ENCODE measurements at regions not wholly inside any gene's neighbourhood (a gene's known extent, or its start where the extent isn't known, plus 50 kb on each side); places are given as distances from the start of the nearest gene placed in this dataset.

- no peak for DNase-seq
- Mint-ChIP-seq H3K9me3 (ENCODE audit: unreplicated experiment) (peaks cover 1% of the 10 kb centered on the region), H3K4me1 (ENCODE audit: low read depth, unreplicated experiment) (no peaks in the 10 kb centered on the region), H3K4me3 (ENCODE audit: unreplicated experiment) (no peak overlapping the region), H3K27ac (ENCODE audit: unreplicated experiment) (no peak overlapping the region), H3K36me3 (ENCODE audit: unreplicated experiment) (no peaks in the 10 kb centered on the region), H3K27me3 (ENCODE audit: unreplicated experiment) (no peaks in the 10 kb centered on the region)
- TF ChIP-seq, protein P1, sequence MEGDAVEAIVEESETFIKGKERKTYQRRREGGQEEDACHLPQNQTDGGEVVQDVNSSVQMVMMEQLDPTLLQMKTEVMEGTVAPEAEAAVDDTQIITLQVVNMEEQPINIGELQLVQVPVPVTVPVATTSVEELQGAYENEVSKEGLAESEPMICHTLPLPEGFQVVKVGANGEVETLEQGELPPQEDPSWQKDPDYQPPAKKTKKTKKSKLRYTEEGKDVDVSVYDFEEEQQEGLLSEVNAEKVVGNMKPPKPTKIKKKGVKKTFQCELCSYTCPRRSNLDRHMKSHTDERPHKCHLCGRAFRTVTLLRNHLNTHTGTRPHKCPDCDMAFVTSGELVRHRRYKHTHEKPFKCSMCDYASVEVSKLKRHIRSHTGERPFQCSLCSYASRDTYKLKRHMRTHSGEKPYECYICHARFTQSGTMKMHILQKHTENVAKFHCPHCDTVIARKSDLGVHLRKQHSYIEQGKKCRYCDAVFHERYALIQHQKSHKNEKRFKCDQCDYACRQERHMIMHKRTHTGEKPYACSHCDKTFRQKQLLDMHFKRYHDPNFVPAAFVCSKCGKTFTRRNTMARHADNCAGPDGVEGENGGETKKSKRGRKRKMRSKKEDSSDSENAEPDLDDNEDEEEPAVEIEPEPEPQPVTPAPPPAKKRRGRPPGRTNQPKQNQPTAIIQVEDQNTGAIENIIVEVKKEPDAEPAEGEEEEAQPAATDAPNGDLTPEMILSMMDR (IDR thresholded peaks at IDR 0.05; ENCODE audit: partially characterized antibody, unreplicated experiment) = no peak
Measured at GRCh38 chr3:165439765-165440164, 243.6 kb upstream of the SLITRK3 start.

GRCh38 chr3:165434516-165434915 lies 238.3 kb upstream of the SLITRK3 start:
- DNase-seq = no peak
- H3K27me3 Mint-ChIP-seq (ENCODE audit: unreplicated experiment) = no peaks in the 10 kb centered on the region
- peaks cover 2% of the 10 kb centered on the region for H3K9me3 Mint-ChIP-seq (ENCODE audit: unreplicated experiment)
- no peak overlapping the region for H3K27ac Mint-ChIP-seq (ENCODE audit: unreplicated experiment)
- H3K36me3 Mint-ChIP-seq (ENCODE audit: unreplicated experiment) = no peaks in the 10 kb centered on the region
- no peak overlapping the region for H3K4me3 Mint-ChIP-seq (ENCODE audit: unreplicated experiment)
- H3K4me1 Mint-ChIP-seq (ENCODE audit: low read depth, unreplicated experiment) = no peaks in the 10 kb centered on the region
- TF ChIP-seq, protein P1 (IDR thresholded peaks at IDR 0.05; ENCODE audit: partially characterized antibody, unreplicated experiment) = no peak

GRCh38 chr3:165406425-165406824 lies 210.2 kb upstream of the SLITRK3 start:
- no peak overlapping the region for H3K27ac Mint-ChIP-seq (ENCODE audit: unreplicated experiment)
- no peak for DNase-seq
- H3K9me3 Mint-ChIP-seq (ENCODE audit: unreplicated experiment) = no peaks in the 10 kb centered on the region
- H3K36me3 Mint-ChIP-seq (ENCODE audit: unreplicated experiment) = no peaks in the 10 kb centered on the region
- no peaks in the 10 kb centered on the region for H3K27me3 Mint-ChIP-seq (ENCODE audit: unreplicated experiment)
- H3K4me1 Mint-ChIP-seq (ENCODE audit: low read depth, unreplicated experiment) = no peaks in the 10 kb centered on the region
- TF ChIP-seq, protein P1 (IDR thresholded peaks at IDR 0.05; ENCODE audit: partially characterized antibody, unreplicated experiment) = no peak
- H3K4me3 Mint-ChIP-seq (ENCODE audit: unreplicated experiment) = no peak overlapping the region

DNA sequence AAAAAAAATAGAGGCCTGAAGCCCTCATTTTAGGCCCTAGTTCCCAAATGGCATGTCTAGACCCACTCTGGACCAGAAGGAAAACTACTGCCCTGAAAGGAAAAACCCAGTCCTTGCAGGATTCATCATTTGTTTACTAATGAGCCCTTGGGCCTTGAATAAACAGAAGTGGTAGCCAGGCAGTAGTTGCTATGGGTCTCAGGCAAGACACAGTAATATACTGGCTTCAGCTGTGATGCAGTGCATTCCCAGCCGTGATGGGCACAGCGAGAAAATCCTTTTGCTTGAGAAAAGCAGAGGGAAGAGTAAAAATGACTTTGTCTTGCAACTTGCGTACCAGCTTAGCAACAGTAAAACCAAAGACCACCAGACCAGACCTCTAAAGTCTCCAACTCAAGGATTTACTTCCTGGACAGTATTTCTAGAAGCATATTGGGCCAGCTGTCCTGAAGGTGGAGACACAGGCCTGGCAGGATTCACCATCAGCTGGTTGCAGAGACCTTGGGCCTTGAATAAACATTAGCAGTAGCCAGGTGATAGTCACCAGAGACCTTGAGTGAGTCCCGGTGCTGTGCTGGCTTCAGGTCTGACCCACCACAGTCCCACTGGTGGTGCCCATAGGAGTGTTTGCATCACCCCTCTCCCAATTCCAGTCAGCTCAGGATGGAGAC lies 208.3 kb upstream of the SLITRK3 start:
- no peak for DNase-seq

DNA sequence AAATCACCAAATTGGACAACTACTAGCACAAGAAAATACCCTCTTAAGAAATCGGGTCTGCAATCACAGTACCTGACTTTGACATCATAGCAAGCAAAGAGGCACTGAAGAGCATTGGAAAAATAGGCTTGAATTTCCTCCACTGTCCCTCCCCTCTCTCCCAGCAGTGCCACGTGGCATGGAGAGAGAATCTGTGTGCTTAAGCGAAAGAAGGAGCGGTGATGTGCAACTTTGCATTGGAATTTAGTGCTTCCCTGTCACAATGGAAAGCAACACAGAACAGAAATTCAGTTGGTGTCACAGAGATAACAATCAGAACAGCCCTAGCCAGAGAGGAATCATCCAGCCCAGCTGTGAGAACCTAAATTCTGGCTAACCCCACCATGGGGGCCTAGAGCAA lies 207.5 kb upstream of the SLITRK3 start:
- Mint-ChIP-seq H3K27ac (ENCODE audit: unreplicated experiment) (no peak overlapping the region), H3K27me3 (ENCODE audit: unreplicated experiment) (no peaks in the 10 kb centered on the region), H3K4me3 (ENCODE audit: unreplicated experiment) (no peak overlapping the region), H3K9me3 (ENCODE audit: unreplicated experiment) (no peaks in the 10 kb centered on the region), H3K4me1 (ENCODE audit: low read depth, unreplicated experiment) (no peaks in the 10 kb centered on the region), H3K36me3 (ENCODE audit: unreplicated experiment) (no peaks in the 10 kb centered on the region)
- no peak for DNase-seq
- TF ChIP-seq, protein P1 (IDR thresholded peaks at IDR 0.05; ENCODE audit: partially characterized antibody, unreplicated experiment) = no peak

More for the DNA sequence above, 208.3 kb upstream of the SLITRK3 start:
- Mint-ChIP-seq H3K4me1 (ENCODE audit: low read depth, unreplicated experiment) (no peaks in the 10 kb centered on the region), H3K36me3 (ENCODE audit: unreplicated experiment) (no peaks in the 10 kb centered on the region), H3K4me3 (ENCODE audit: unreplicated experiment) (no peak overlapping the region), H3K27me3 (ENCODE audit: unreplicated experiment) (no peaks in the 10 kb centered on the region), H3K27ac (ENCODE audit: unreplicated experiment) (no peak overlapping the region), H3K9me3 (ENCODE audit: unreplicated experiment) (no peaks in the 10 kb centered on the region)
- TF ChIP-seq, protein P1 (IDR thresholded peaks at IDR 0.05; ENCODE audit: partially characterized antibody, unreplicated experiment) = no peak

Measured in glutamatergic neuron (in vitro differentiated cells).